Effector memory CD8-positive, alpha-beta T cell (primary cell): ENCODE measurements at regions not wholly inside any gene's neighbourhood (a gene's known extent, or its start where the extent isn't known, plus 50 kb on each side); places are given as distances from the start of the nearest gene placed in this dataset.
"Not testable (repeated sequence)": the region's sequence is repeated elsewhere in the genome, so short reads cannot be mapped to it uniquely, and the experiment has no call there.

Experiments used
- ATAC-seq: fragments of 150-1000 bp; cut with Tn5 transposase; replicated peaks from 2 replicates; pipeline ENCODE4 v1.10.0; 2021; ENCODE audit warnings: mild to moderate bottlenecking, moderate library complexity
- DNase-seq, 3 experiments: peaks; one replicate each; pipeline ENCODE4 v3.0.0; 2021
- H3K27ac Mint-ChIP-seq, 2 donors: one replicate each; pipeline ENCODE4 v1.8.0; 2022; ENCODE audit warnings: mild to moderate bottlenecking in 2 of 2, mixed read lengths in 2 of 2, moderate library complexity in 2 of 2
- H3K27me3 Mint-ChIP-seq, 2 donors: one replicate each; pipeline ENCODE4 v1.8.0; 2022; ENCODE audit warnings: mixed read lengths in 2 of 2
- H3K36me3 Mint-ChIP-seq: one replicate; pipeline ENCODE4 v1.8.0; 2022; ENCODE audit warnings: mild to moderate bottlenecking, moderate library complexity, mixed read lengths; ENCODE audit not compliant: insufficient read depth
- H3K4me1 Mint-ChIP-seq, 2 donors: one replicate each; pipeline ENCODE4 v1.8.0; 2022; ENCODE audit warnings: low read depth in 2 of 2, mixed read lengths in 2 of 2
- H3K4me3 Mint-ChIP-seq, 2 donors: one replicate each; pipeline ENCODE4 v1.8.0; 2022; ENCODE audit warnings: mild to moderate bottlenecking in 2 of 2, mixed read lengths in 2 of 2, moderate library complexity in 2 of 2
- H3K9me3 Mint-ChIP-seq, 2 donors: one replicate each; pipeline ENCODE4 v1.8.0; 2022; ENCODE audit warnings: mixed read lengths in 2 of 2

DNA sequence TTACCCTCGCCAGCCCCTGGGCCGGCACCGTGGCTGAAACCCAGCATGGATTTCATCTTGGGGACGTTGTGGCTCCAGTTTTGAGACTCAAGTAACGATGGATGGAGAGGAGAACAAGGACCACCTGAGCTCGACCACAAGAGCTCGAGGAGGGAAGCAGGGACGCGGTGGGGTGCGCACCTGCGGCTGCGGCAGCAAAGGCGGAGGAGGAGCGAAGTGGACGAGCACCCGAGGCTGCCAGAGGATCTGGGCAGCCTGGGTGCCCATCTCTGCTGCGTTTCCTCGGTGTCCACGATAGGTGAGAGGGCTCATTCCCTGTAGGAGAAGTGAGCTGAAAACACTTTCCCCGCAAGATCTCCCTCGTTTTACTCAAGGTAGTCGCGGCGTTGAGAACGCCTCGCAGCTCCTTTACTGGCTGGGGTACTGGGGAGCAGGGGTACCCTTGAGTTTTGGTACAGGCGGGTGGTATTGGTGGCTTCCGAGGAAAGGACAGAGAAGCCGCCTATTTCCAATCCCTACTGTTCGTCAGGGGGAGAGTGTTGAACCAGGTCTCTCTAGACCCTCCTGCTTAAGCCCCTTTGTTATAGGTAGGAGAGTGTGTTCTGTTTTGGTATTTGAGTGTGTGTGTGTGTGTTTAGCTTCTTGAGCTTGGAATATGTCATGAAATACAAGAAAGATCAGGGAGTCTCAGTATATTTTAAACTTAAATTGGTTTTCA, 137.7 kb downstream of the TRIM27 start:
- Mint-ChIP-seq H3K4me1 (peaks cover 12 to 13% of the 10 kb centered on the region in 2 donors), H3K36me3 (peaks cover 30% of the 10 kb centered on the region), H3K4me3 (no peak overlapping the region), H3K9me3 (peaks cover 5 to 22% of the 10 kb centered on the region in 2 donors), H3K27me3 (peaks cover 92 to 98% of the 10 kb centered on the region in 2 donors), H3K27ac (no peak overlapping the region)
- ATAC-seq: no peak
- DNase-seq: no peak

DNA sequence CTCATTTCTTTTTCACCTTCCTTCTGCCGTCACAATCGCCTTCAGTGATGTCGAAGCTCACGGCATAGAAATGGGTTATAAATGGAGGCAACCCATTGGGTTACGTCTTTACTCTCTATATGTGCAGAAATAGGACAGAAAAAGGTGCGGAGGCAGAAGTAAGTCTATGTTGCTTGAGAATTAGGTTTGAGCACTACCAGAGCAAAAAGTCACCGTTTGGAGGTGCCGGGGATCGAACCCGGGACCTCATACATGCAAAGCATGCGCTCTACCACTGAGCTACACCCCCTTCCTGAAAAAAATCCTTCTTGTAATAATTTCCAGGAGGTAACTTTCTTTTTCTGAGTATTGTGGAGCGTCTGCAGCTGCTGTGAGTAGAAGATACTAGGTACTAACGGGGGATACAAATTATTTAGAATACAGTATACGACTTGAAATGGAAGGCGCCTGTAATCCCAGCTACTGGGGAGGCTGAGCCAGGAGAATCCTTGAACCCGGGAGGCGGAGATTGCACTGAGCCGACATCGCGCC, 134.2 kb downstream of the TRIM27 start:
- Mint-ChIP-seq H3K4me1 (peaks cover 5 to 10% of the 10 kb centered on the region in 2 donors), H3K27me3 (peaks cover 97 to 100% of the 10 kb centered on the region in 2 donors), H3K4me3 (peak overlapping the region in 1 of 2 donors; percentile 28), H3K27ac (peak overlapping the region in 1 of 2 donors; percentile 13), H3K36me3 (peaks cover 26% of the 10 kb centered on the region), H3K9me3 (peaks cover 3 to 10% of the 10 kb centered on the region in 2 donors)
- DNase-seq (no peak), ATAC-seq (no peak)

DNA sequence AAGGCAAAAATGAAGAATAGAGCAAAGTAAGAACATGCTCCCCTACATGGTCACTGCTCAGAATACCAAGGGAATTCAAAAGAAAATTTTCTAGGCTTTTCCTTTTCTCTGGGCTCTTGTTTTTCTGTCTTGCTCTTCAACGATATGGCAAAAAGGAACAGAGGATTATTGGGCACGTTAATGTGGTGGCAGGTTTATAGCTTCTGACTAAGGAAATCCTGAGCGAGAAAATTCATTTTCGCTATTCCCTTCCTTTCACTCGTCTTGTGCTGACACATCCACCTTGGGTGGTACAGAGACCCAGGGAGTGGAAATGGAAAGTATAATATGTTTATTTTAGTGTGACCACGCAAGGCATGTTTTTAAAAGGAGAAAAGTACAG, 132.8 kb downstream of the TRIM27 start:
- peaks cover 6% of the 10 kb centered on the region in 2 donors for H3K9me3 Mint-ChIP-seq
- H3K4me1 Mint-ChIP-seq: peaks cover 5 to 12% of the 10 kb centered on the region in 2 donors
- peaks cover 97 to 100% of the 10 kb centered on the region in 2 donors for H3K27me3 Mint-ChIP-seq
- H3K36me3 Mint-ChIP-seq: peaks cover 25% of the 10 kb centered on the region
- no peak for ATAC-seq
- H3K27ac Mint-ChIP-seq: no peak overlapping the region
- H3K4me3 Mint-ChIP-seq: no peak overlapping the region
- no peak for DNase-seq

DNA sequence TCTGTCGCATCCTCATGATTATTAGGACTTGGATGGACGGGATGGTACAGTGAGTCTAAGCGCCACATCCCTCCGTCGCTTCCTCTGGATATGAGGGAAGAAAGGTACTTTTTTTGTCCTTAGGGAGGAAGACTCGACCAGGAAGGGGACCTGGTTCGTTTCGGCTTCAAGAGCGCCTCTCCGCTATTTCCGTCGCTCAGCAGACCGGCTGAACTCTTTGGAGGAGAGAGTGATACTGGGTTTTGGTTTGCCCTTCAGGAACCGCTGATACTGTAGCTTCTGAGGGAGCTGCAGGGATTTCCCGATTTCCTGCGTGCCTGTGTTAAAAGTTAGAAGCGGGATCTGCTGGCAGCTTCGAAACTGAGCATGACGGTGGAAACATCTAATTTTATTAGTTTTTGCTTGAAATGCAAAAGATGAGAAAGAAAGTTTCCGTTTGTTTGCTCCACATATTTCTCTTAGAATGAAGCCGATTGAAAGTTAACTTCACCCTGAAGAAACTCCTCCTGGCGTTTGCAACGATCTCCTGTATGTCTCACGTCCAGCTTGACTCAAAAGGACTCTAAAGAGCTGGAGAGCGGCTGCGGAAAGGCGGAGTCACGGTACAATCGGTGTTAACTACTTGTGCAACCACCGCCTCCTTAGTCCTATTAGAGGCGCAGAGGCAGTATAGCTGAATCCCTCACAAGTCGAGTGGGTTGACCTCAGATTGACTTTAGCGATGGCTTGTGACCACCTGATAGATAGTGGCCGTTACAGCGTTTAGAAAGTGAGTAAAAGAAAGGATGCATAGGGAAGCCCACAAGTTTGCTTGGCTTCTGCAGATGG, 129.4 kb downstream of the TRIM27 start:
- peaks cover 5 to 6% of the 10 kb centered on the region in 2 donors for H3K9me3 Mint-ChIP-seq
- H3K36me3 Mint-ChIP-seq: peaks cover 25% of the 10 kb centered on the region
- DNase-seq (no peak), ATAC-seq (no peak)
- H3K27me3 Mint-ChIP-seq: peaks cover 93 to 96% of the 10 kb centered on the region in 2 donors
- peaks cover 6 to 10% of the 10 kb centered on the region in 2 donors for H3K4me1 Mint-ChIP-seq
- H3K27ac Mint-ChIP-seq: no peak overlapping the region
- H3K4me3 Mint-ChIP-seq: no peak overlapping the region

DNA sequence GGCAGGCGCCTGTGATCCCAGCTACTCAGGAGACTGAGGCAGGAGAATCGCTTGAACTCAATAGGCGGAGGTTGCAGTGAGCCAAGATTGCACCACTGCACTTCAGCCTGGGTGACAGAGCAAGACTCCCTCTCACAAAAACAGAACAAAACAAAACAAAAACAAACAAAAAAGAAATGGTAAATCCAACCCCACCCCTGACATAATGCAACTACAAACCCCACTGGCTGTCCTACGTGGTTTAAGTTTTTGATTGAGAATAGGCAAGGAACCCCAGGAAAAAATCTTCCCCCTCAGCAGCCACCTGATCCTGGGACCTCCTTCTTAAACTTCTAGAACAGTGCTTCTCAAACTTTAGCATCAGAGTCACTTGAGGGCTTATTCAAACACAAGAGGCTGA, 123.1 kb downstream of the TRIM27 start:
- not testable (repeated sequence) for H3K36me3 Mint-ChIP-seq, H3K27ac Mint-ChIP-seq, H3K9me3 Mint-ChIP-seq, H3K4me3 Mint-ChIP-seq, ATAC-seq, DNase-seq
- Mint-ChIP-seq H3K27me3 (peaks cover 76 to 87% of the 10 kb centered on the region in 2 donors), H3K4me1 (peaks cover 5 to 11% of the 10 kb centered on the region in 2 donors)

DNA sequence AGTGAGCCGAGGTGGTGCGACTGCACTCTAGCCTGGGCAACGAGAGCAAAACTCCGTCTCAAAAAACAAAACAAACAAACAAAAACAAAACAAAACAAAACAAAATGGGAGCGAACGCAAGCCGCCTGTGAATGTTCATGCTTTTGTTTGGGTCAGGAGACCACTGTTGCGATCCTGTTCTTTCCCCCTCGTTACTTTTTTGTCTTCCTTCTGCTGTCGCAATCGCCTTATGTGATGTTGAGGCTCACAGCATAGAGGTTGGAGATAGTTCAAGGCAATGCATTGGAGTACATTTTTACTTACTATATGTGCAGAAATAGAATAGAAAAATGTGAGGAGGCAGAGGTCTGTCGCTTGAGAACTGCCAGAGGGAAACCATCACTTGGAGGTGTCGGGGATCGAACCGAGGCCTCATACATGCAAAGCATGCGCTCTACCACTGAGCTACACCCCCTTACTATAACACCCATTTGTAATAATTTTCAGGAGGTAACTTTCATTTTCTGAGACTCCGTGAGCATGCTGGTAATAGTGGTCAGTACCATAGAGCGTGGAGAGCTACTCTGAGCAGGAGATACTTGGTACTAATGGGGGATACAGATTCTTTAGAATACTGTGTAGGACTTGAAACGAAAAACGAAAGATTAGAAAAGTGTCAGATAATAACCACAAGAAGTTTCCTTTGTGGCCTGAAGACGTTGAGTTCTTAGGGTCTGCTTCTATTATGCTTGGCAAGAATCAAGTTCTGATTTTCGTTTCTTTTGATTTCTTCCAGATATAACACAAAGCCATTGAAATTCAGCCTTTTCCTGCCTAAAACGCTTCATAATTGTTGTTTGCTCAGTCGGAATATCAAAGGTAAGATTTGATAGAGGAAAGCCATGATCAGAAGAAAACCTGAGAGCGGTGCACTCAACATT, 121.1 kb downstream of the TRIM27 start:
- Mint-ChIP-seq H3K27ac (no peak overlapping the region), H3K27me3 (peaks cover 67 to 84% of the 10 kb centered on the region in 2 donors), H3K4me1 (peaks cover 5 to 8% of the 10 kb centered on the region in 2 donors), H3K36me3 (peaks cover 3% of the 10 kb centered on the region), H3K9me3 (no peaks in the 10 kb centered on the region), H3K4me3 (no peak overlapping the region)
- no peak for DNase-seq
- ATAC-seq: no peak

DNA sequence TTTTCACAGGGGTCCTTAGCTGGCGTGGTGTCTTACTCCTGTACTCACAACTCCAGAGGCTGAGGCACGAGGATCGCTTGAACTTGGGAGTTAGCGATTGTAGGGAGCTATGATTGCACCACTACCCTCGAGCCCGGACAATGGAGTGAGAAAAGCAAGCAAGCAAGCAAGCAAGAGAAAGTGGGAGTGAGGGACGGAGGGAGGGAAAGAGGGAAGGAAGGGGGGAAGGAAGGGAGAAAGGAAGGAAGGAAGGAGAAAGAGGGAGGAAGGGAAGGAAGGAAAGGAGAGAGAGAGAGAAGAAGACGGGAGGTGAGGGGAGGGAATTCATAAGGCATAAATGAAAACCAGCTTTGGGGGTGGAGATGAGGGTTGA, 120.5 kb downstream of the TRIM27 start:
- no peak for ATAC-seq
- H3K4me1 Mint-ChIP-seq: peaks cover 5 to 8% of the 10 kb centered on the region in 2 donors
- H3K4me3 Mint-ChIP-seq: no peak overlapping the region
- peaks cover 68 to 86% of the 10 kb centered on the region in 2 donors for H3K27me3 Mint-ChIP-seq
- no peaks in the 10 kb centered on the region for H3K9me3 Mint-ChIP-seq
- no peak for DNase-seq
- peaks cover 8% of the 10 kb centered on the region for H3K36me3 Mint-ChIP-seq
- no peak overlapping the region for H3K27ac Mint-ChIP-seq

DNA sequence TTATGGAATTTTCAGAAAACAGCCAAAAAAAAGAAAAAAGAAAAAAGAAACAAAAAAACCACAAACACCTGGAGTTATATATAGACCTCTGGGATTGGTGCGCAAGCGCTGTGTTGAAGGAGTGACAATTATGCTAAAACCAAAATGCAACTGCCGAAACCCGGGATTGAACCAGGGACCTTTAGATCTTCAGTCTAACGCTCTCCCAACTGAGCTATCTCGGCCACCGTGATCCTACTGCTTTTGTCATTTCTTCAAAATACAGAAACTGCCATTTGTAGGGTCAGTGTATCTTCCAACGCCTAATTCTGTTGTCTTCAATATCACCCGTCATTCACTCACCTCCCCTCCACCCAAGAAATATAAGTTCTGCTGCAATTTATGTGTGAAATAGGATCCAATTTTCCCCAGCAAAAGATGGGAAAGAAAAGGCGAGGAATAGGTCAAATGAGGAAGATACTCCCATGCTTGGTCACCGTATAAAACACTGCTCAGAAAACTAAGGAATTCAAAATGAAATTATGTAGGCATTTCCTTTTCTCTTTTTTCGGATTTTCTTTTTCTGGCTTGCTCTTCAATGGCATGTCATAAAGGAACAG, 116.0 kb downstream of the TRIM27 start:
- peaks cover 82 to 88% of the 10 kb centered on the region in 2 donors for H3K27me3 Mint-ChIP-seq
- no peak for DNase-seq
- peaks cover 26% of the 10 kb centered on the region for H3K36me3 Mint-ChIP-seq
- peaks cover 8 to 10% of the 10 kb centered on the region in 2 donors for H3K4me1 Mint-ChIP-seq
- no peak for ATAC-seq
- peaks cover 0 to 3% of the 10 kb centered on the region in 2 donors for H3K9me3 Mint-ChIP-seq
- H3K4me3 Mint-ChIP-seq: no peak overlapping the region
- no peak overlapping the region for H3K27ac Mint-ChIP-seq

DNA sequence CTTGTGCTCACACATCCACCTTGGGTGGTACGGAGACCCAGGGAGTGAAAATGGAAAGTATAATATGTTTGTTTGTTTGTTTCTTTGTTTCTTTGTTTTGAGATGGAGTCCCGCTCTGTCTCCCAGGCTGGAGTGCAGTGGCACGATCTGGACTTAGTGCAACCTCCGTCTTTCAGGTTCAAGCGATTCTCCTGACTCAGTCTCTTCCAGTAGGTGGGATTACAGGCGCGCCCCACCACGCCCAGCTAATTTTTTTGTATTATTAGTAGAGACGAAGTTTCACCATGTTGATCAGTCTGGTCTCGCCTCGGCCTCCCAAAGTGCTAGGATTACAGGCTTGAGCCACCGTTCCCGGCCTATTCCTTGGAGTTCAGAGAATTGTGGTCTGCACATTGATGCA, 115.4 kb downstream of the TRIM27 start:
- Mint-ChIP-seq H3K4me1 (peaks cover 4 to 8% of the 10 kb centered on the region in 2 donors), H3K9me3 (peaks cover 0 to 3% of the 10 kb centered on the region in 2 donors), H3K4me3 (no peak overlapping the region), H3K36me3 (peaks cover 29% of the 10 kb centered on the region), H3K27ac (no peak overlapping the region), H3K27me3 (peaks cover 82 to 88% of the 10 kb centered on the region in 2 donors)
- ATAC-seq (no peak), DNase-seq (no peak)

DNA sequence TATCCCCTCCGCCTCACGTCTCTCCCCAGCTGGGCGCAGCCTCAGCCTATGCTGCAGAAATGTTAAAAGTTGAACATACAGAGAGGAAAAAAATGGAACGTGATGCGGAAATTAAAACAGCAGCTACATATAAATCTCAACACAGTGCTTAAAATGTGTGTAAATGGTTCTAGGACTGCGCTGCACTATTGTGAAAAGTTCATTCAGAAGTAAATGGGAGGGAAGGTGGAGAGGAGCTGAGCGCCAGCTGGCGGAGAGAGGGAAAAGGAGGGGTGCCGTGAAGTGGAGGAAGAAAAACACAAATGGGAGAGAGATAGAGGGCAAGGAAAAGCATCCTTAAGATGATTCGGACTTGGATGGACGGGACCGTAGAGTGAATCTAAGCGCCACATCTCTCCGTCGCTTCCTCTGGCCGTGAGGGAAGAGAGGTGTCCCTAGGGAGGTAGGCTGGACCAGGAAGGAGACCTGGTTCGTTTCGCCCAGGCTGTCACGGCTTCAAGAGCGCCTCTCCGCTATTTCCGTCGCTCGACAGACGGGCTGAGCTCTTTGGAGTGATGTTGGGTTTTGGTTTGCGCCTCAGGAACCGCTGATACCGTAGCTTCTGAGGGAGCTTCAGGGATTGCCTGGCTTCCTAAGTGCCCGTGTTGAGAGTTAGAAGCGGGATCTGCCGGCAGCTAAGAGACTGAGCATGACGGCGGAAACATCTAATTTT, 113.7 kb downstream of the TRIM27 start:
- peaks cover 86 to 92% of the 10 kb centered on the region in 2 donors for H3K27me3 Mint-ChIP-seq
- H3K9me3 Mint-ChIP-seq: peaks cover 3 to 7% of the 10 kb centered on the region in 2 donors
- H3K4me1 Mint-ChIP-seq: peaks cover 4 to 11% of the 10 kb centered on the region in 2 donors
- no peak for DNase-seq
- H3K4me3 Mint-ChIP-seq: peak overlapping the region in 1 of 2 donors; percentile 17
- peaks cover 37% of the 10 kb centered on the region for H3K36me3 Mint-ChIP-seq
- no peak for ATAC-seq
- no peak overlapping the region for H3K27ac Mint-ChIP-seq

DNA sequence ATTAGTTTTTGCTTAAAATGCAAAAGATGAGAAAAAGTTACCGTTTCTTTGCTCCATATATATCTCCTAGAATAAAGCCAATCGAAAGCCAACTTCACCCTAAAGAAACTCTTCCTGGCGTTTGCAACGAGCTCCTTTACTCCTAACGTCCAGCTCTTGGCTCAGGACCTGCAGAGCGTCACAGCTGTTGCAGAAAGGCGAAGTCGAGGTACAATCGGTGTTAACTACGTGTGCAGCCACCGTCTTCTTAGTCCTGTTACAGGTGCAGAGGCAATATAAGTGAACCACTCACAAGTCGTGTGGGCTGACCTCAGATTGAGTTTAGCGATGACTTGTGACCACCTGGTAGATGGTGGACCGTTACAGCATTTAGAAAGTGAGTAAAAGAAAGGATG, 113.1 kb downstream of the TRIM27 start:
- peaks cover 4 to 11% of the 10 kb centered on the region in 2 donors for H3K4me1 Mint-ChIP-seq
- H3K36me3 Mint-ChIP-seq: peaks cover 37% of the 10 kb centered on the region
- H3K27me3 Mint-ChIP-seq: peaks cover 91 to 98% of the 10 kb centered on the region in 2 donors
- H3K4me3 Mint-ChIP-seq: peak overlapping the region in 1 of 2 donors; percentile 17
- ATAC-seq (no peak), DNase-seq (no peak)
- no peak overlapping the region for H3K27ac Mint-ChIP-seq
- H3K9me3 Mint-ChIP-seq: peaks cover 3 to 7% of the 10 kb centered on the region in 2 donors

DNA sequence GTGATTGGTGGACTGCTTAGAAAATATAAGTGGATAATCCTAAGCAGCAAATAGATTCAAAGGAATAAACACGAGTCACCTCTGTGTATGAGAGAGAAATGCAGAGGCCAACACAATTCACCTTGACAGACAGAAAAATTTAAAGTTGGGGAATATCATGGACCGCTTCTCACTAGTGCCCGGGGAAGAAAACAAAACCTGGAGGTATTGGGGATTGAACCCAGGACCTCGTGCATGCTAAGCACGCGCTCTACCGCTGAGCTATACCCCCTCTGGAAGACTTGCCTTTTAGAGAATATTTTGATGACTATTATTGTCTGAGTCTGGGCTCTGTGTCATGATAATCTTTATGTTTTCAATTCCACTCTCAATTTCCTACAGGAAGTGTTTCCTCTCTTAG, 111.9 kb downstream of the TRIM27 start:
- H3K36me3 Mint-ChIP-seq: peaks cover 36% of the 10 kb centered on the region
- ATAC-seq (no peak), DNase-seq (no peak)
- no peak overlapping the region for H3K4me3 Mint-ChIP-seq
- H3K27ac Mint-ChIP-seq: no peak overlapping the region
- peaks cover 100% of the 10 kb centered on the region in 2 donors for H3K27me3 Mint-ChIP-seq
- H3K4me1 Mint-ChIP-seq: peaks cover 4 to 12% of the 10 kb centered on the region in 2 donors
- H3K9me3 Mint-ChIP-seq: peaks cover 3 to 7% of the 10 kb centered on the region in 2 donors
